ENCODE measurements at regions not wholly inside any gene's neighbourhood (a gene's known extent, or its start where the extent isn't known, plus 50 kb on each side); places are given as distances from the start of the nearest gene placed in this dataset.

GRCh38 chr3:109640146-109640652, 302.9 kb upstream of the DPPA4 start:
- no peak overlapping the region for H3K4me2 ChIP-seq (ENCODE audit: low read length, poor library complexity, severe bottlenecking)
- H3K4me3 ChIP-seq (ENCODE audit: insufficient read depth in 1 of 2, low read depth in 1 of 2, low read length in 2 of 2) = no peak overlapping the region
- no peak overlapping the region for H3K27ac ChIP-seq (ENCODE audit: low read length, poor library complexity, severe bottlenecking)
- H2BK12ac ChIP-seq (ENCODE audit: low read length in 2 of 2) = no peak overlapping the region
- H3K4me1 ChIP-seq (ENCODE audit: control insufficient read depth, insufficient read depth, low read depth, low read length) = no peaks in the 10 kb centered on the region
- no peak overlapping the region for H4K91ac ChIP-seq (ENCODE audit: low read length)
- H3K18ac ChIP-seq (ENCODE audit: low read depth in 1 of 2, low read length in 2 of 2) = no peak overlapping the region
- no peaks in the 10 kb centered on the region for H3K79me1 ChIP-seq (replicated peaks; ENCODE audit: low read length, poor library complexity, severe bottlenecking)
- no peaks in the 10 kb centered on the region for H3K27me3 ChIP-seq (ENCODE audit: control insufficient read depth in 1 of 2, insufficient read depth in 1 of 2, low read length in 2 of 2)
- H2AK5ac ChIP-seq (ENCODE audit: low read length, severe bottlenecking) = no peak overlapping the region
- no peak overlapping the region for H3K23ac ChIP-seq (ENCODE audit: low read length in 2 of 2)
- H4K8ac ChIP-seq (ENCODE audit: low read length) = no peak overlapping the region
- H3K9ac ChIP-seq (ENCODE audit: low read length) = no peak overlapping the region
- H2AFZ ChIP-seq (ENCODE audit: low read depth, low read length) = no peak overlapping the region
- no peaks in the 10 kb centered on the region for H3K9me3 ChIP-seq (ENCODE audit: control insufficient read depth, low read length)
- H2BK5ac ChIP-seq (ENCODE audit: low read depth, low read length, poor library complexity, severe bottlenecking) = no peak overlapping the region
- H3K36me3 ChIP-seq (ENCODE audit: control insufficient read depth in 1 of 2, insufficient read depth in 2 of 2, low read depth in 1 of 2, low read length in 2 of 2) = no peaks in the 10 kb centered on the region
- H2BK120ac ChIP-seq (ENCODE audit: low read depth, low read length) = no peak overlapping the region
- DNase-seq = no peak
- H2BK15ac ChIP-seq (ENCODE audit: low read depth, poor library complexity, severe bottlenecking) = no peak overlapping the region
- no peak overlapping the region for H3K14ac ChIP-seq (ENCODE audit: low read length in 2 of 2)
- no peak overlapping the region for H3K4ac ChIP-seq (ENCODE audit: low read depth in 1 of 2, low read length in 2 of 2)
- 99% methylated on average over 3 of the region's 4 CpGs for WGBS

DNA sequence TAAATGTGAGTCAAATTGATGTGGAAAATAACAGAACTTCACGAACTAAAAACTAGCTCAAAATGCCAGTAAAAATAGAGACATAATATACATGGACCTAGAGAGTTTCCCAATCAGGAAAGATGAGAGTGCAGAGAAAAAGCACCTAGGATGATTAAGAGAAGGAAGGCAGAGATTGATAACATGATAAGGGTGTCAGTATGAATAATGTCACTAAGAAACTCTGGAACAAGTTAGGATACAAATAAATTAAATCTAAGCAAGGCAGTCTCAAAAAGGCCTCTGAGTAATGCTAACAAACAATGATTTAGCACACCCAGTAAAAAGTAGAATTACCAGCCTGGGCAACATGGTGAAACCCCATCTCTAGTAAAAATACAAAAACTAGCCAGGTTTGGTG, 304.7 kb upstream of the DPPA4 start:
- DNase-seq = no peak

GRCh38 chr3:109643590-109643989, 306.2 kb upstream of the DPPA4 start:
- no peak overlapping the region for H3K18ac ChIP-seq (ENCODE audit: low read depth in 1 of 2, low read length in 2 of 2)
- no peak overlapping the region for H4K8ac ChIP-seq (ENCODE audit: low read length)
- H2BK120ac ChIP-seq (ENCODE audit: low read depth, low read length) = no peak overlapping the region
- H3K27me3 ChIP-seq (ENCODE audit: control insufficient read depth in 1 of 2, insufficient read depth in 1 of 2, low read length in 2 of 2) = no peaks in the 10 kb centered on the region
- H3K4me1 ChIP-seq (ENCODE audit: control insufficient read depth, insufficient read depth, low read depth, low read length) = no peaks in the 10 kb centered on the region
- H2BK5ac ChIP-seq (ENCODE audit: low read depth, low read length, poor library complexity, severe bottlenecking) = no peak overlapping the region
- no peak overlapping the region for H2AFZ ChIP-seq (ENCODE audit: low read depth, low read length)
- no peak overlapping the region for H3K27ac ChIP-seq (ENCODE audit: low read length, poor library complexity, severe bottlenecking)
- no peak overlapping the region for H3K4me2 ChIP-seq (ENCODE audit: low read length, poor library complexity, severe bottlenecking)
- H3K4ac ChIP-seq (ENCODE audit: low read depth in 1 of 2, low read length in 2 of 2) = no peak overlapping the region
- no peaks in the 10 kb centered on the region for H3K36me3 ChIP-seq (ENCODE audit: control insufficient read depth in 1 of 2, insufficient read depth in 2 of 2, low read depth in 1 of 2, low read length in 2 of 2)
- H2BK12ac ChIP-seq (ENCODE audit: low read length in 2 of 2) = no peak overlapping the region
- WGBS = 35% methylated on average over 2 of the region's 2 CpGs
- no peak overlapping the region for H3K9ac ChIP-seq (ENCODE audit: low read length)
- H3K14ac ChIP-seq (ENCODE audit: low read length in 2 of 2) = no peak overlapping the region
- no peak overlapping the region for H3K4me3 ChIP-seq (ENCODE audit: insufficient read depth in 1 of 2, low read depth in 1 of 2, low read length in 2 of 2)
- H2AK5ac ChIP-seq (ENCODE audit: low read length, severe bottlenecking) = no peak overlapping the region
- H2BK15ac ChIP-seq (ENCODE audit: low read depth, poor library complexity, severe bottlenecking) = no peak overlapping the region
- peak; percentile 61 for DNase-seq
- no peak overlapping the region for H3K23ac ChIP-seq (ENCODE audit: low read length in 2 of 2)
- no peaks in the 10 kb centered on the region for H3K79me1 ChIP-seq (replicated peaks; ENCODE audit: low read length, poor library complexity, severe bottlenecking)
- H3K9me3 ChIP-seq (ENCODE audit: control insufficient read depth, low read length) = no peaks in the 10 kb centered on the region
- H4K91ac ChIP-seq (ENCODE audit: low read length) = no peak overlapping the region

More for the DNA sequence above, 304.7 kb upstream of the DPPA4 start:
- no peaks in the 10 kb centered on the region for H3K27me3 ChIP-seq (ENCODE audit: control insufficient read depth in 1 of 2, insufficient read depth in 1 of 2, low read length in 2 of 2)
- H3K4me2 ChIP-seq (ENCODE audit: low read length, poor library complexity, severe bottlenecking) = no peak overlapping the region
- no peak overlapping the region for H2AFZ ChIP-seq (ENCODE audit: low read depth, low read length)
- no peak overlapping the region for H4K91ac ChIP-seq (ENCODE audit: low read length)
- no peak overlapping the region for H2BK5ac ChIP-seq (ENCODE audit: low read depth, low read length, poor library complexity, severe bottlenecking)
- H2BK15ac ChIP-seq (ENCODE audit: low read depth, poor library complexity, severe bottlenecking) = no peak overlapping the region
- H3K36me3 ChIP-seq (ENCODE audit: control insufficient read depth in 1 of 2, insufficient read depth in 2 of 2, low read depth in 1 of 2, low read length in 2 of 2) = no peaks in the 10 kb centered on the region
- no peak overlapping the region for H2AK5ac ChIP-seq (ENCODE audit: low read length, severe bottlenecking)
- no peak overlapping the region for H3K14ac ChIP-seq (ENCODE audit: low read length in 2 of 2)
- no peak overlapping the region for H2BK12ac ChIP-seq (ENCODE audit: low read length in 2 of 2)
- H3K4me1 ChIP-seq (ENCODE audit: control insufficient read depth, insufficient read depth, low read depth, low read length) = no peaks in the 10 kb centered on the region
- no peaks in the 10 kb centered on the region for H3K9me3 ChIP-seq (ENCODE audit: control insufficient read depth, low read length)
- no peak overlapping the region for H3K18ac ChIP-seq (ENCODE audit: low read depth in 1 of 2, low read length in 2 of 2)
- H3K4ac ChIP-seq (ENCODE audit: low read depth in 1 of 2, low read length in 2 of 2) = no peak overlapping the region
- H3K23ac ChIP-seq (ENCODE audit: low read length in 2 of 2) = no peak overlapping the region
- no peak overlapping the region for H3K27ac ChIP-seq (ENCODE audit: low read length, poor library complexity, severe bottlenecking)
- no peak overlapping the region for H3K9ac ChIP-seq (ENCODE audit: low read length)
- no peak overlapping the region for H4K8ac ChIP-seq (ENCODE audit: low read length)
- no peaks in the 10 kb centered on the region for H3K79me1 ChIP-seq (replicated peaks; ENCODE audit: low read length, poor library complexity, severe bottlenecking)
- no peak overlapping the region for H3K4me3 ChIP-seq (ENCODE audit: insufficient read depth in 1 of 2, low read depth in 1 of 2, low read length in 2 of 2)
- 100% methylated on average over 1 of the region's 1 CpG for WGBS
- no peak overlapping the region for H2BK120ac ChIP-seq (ENCODE audit: low read depth, low read length)

- Histone ChIP-seq H3K23ac (ENCODE audit: low read length in 2 of 2) (no peak overlapping the region), H3K14ac (ENCODE audit: low read length in 2 of 2) (no peak overlapping the region), H3K27ac (ENCODE audit: low read length, poor library complexity, severe bottlenecking) (no peak overlapping the region), H3K4ac (ENCODE audit: low read depth in 1 of 2, low read length in 2 of 2) (no peak overlapping the region), H2BK15ac (ENCODE audit: low read depth, poor library complexity, severe bottlenecking) (no peak overlapping the region), H4K8ac (ENCODE audit: low read length) (no peak overlapping the region), H3K79me1 (replicated peaks; ENCODE audit: low read length, poor library complexity, severe bottlenecking) (no peaks in the 10 kb centered on the region), H2AFZ (ENCODE audit: low read depth, low read length) (no peak overlapping the region), H4K91ac (ENCODE audit: low read length) (no peak overlapping the region), H3K9ac (ENCODE audit: low read length) (no peak overlapping the region), H2BK120ac (ENCODE audit: low read depth, low read length) (no peak overlapping the region), H2AK5ac (ENCODE audit: low read length, severe bottlenecking) (no peak overlapping the region), H3K27me3 (ENCODE audit: control insufficient read depth in 1 of 2, insufficient read depth in 1 of 2, low read length in 2 of 2) (no peaks in the 10 kb centered on the region), H3K4me3 (ENCODE audit: insufficient read depth in 1 of 2, low read depth in 1 of 2, low read length in 2 of 2) (no peak overlapping the region), H3K4me2 (ENCODE audit: low read length, poor library complexity, severe bottlenecking) (no peak overlapping the region), H3K18ac (ENCODE audit: low read depth in 1 of 2, low read length in 2 of 2) (no peak overlapping the region), H2BK12ac (ENCODE audit: low read length in 2 of 2) (no peak overlapping the region), H3K4me1 (ENCODE audit: control insufficient read depth, insufficient read depth, low read depth, low read length) (no peaks in the 10 kb centered on the region), H3K36me3 (ENCODE audit: control insufficient read depth in 1 of 2, insufficient read depth in 2 of 2, low read depth in 1 of 2, low read length in 2 of 2) (no peaks in the 10 kb centered on the region), H3K9me3 (ENCODE audit: control insufficient read depth, low read length) (no peaks in the 10 kb centered on the region), H2BK5ac (ENCODE audit: low read depth, low read length, poor library complexity, severe bottlenecking) (no peak overlapping the region)
- whole genome bisulfite sequencing = 97% methylated on average over 2 of the region's 2 CpGs
- no peak for DNase-seq
Observed at GRCh38 chr3:109644332-109644731, 307.0 kb upstream of the DPPA4 start.

All from mesenchymal stem cell (in vitro differentiated cells and primary cell).